ENCODE measurements at regions not wholly inside any gene's neighbourhood (a gene's known extent, or its start where the extent isn't known, plus 50 kb on each side); places are given as distances from the start of the nearest gene placed in this dataset.
"Not testable (repeated sequence)": the region's sequence is repeated elsewhere in the genome, so short reads cannot be mapped to it uniquely, and the experiment has no call there.

- DNase-seq: no peak
These were observed 273.6 kb upstream of the SULF2 start for GRCh38 chr20:48058611-48059559.

- no peak for DNase-seq
These were observed 272.5 kb upstream of the SULF2 start for GRCh38 chr20:48057739-48058138.

GRCh38 chr20:48057251-48057650, 272.0 kb upstream of the SULF2 start:
- no peak for DNase-seq

- no peak for DNase-seq
These were observed 270.9 kb upstream of the SULF2 start for GRCh38 chr20:48056218-48056617.

GRCh38 chr20:48054051-48054450, 268.8 kb upstream of the SULF2 start:
- no peak for DNase-seq

GRCh38 chr20:48052475-48052835, 267.2 kb upstream of the SULF2 start:
- DNase-seq: no peak

- DNase-seq: no peak
These were observed 266.7 kb upstream of the SULF2 start for GRCh38 chr20:48051794-48052474.

GRCh38 chr20:48049641-48050040, 264.4 kb upstream of the SULF2 start:
- no peak for DNase-seq

GRCh38 chr20:48049171-48049570, 263.9 kb upstream of the SULF2 start:
- DNase-seq: no peak

- no peak for DNase-seq
These were observed 262.2 kb upstream of the SULF2 start for GRCh38 chr20:48047447-48047846.

GRCh38 chr20:48042628-48043027, 257.3 kb upstream of the SULF2 start:
- DNase-seq: no peak

GRCh38 chr20:48041078-48041780, 255.9 kb upstream of the SULF2 start:
- no peak for DNase-seq

GRCh38 chr20:48040491-48040890, 255.2 kb upstream of the SULF2 start:
- no peak for DNase-seq

- DNase-seq: no peak
These were observed 254.8 kb upstream of the SULF2 start for GRCh38 chr20:48040051-48040450.

- DNase-seq: no peak
These were observed 254.2 kb upstream of the SULF2 start for GRCh38 chr20:48039514-48039913.

GRCh38 chr20:48038713-48039112, 253.4 kb upstream of the SULF2 start:
- DNase-seq: no peak

- DNase-seq: not testable (repeated sequence)
These were observed 252.5 kb upstream of the SULF2 start for GRCh38 chr20:48037798-48038197.

GRCh38 chr20:48035961-48036731, 250.9 kb upstream of the SULF2 start:
- DNase-seq: no peak

GRCh38 chr20:48034751-48035150, 249.5 kb upstream of the SULF2 start:
- DNase-seq: no peak

GRCh38 chr20:48033005-48033404, 247.7 kb upstream of the SULF2 start:
- DNase-seq: not testable (repeated sequence)

- DNase-seq: no peak
These were observed 245.8 kb upstream of the SULF2 start for GRCh38 chr20:48031122-48031521.

GRCh38 chr20:48026981-48027592, 241.8 kb upstream of the SULF2 start:
- no peak for DNase-seq
